ENCODE measurements at regions not wholly inside any gene's neighbourhood (a gene's known extent, or its start where the extent isn't known, plus 50 kb on each side); places are given as distances from the start of the nearest gene placed in this dataset.
"Not testable (repeated sequence)": the region's sequence is repeated elsewhere in the genome, so short reads cannot be mapped to it uniquely, and the experiment has no call there.

- Histone ChIP-seq H3K9me3 (ENCODE audit: insufficient read depth, low read depth, low read length) (no peaks in the 10 kb centered on the region; the same call in 1 of the 2 replicates), H3K27ac (ENCODE audit: low read length) (no peak overlapping the region), H3K36me3 (ENCODE audit: insufficient read depth, low read depth, low read length) (no peaks in the 10 kb centered on the region), H3K4me1 (ENCODE audit: insufficient read depth, low read length) (no peaks in the 10 kb centered on the region), H3K27me3 (ENCODE audit: insufficient read depth, low read length) (no peaks in the 10 kb centered on the region), H3K9ac (ENCODE audit: low read depth, low read length) (no peak overlapping the region), H3K4me3 (ENCODE audit: low read length) (no peak overlapping the region)
Measured at GRCh38 chr5:57632937-57633336, 150.3 kb upstream of the ACTBL2 start.

GRCh38 chr5:57631139-57631538 lies 148.5 kb upstream of the ACTBL2 start:
- H3K36me3 ChIP-seq (ENCODE audit: insufficient read depth, low read depth, low read length); H3K9me3 ChIP-seq (ENCODE audit: insufficient read depth, low read depth, low read length); H3K27ac ChIP-seq (ENCODE audit: low read length); H3K9ac ChIP-seq (ENCODE audit: low read depth, low read length); H3K27me3 ChIP-seq (ENCODE audit: insufficient read depth, low read length); H3K4me1 ChIP-seq (ENCODE audit: insufficient read depth, low read length); H3K4me3 ChIP-seq (ENCODE audit: low read length): not testable (repeated sequence)

DNA sequence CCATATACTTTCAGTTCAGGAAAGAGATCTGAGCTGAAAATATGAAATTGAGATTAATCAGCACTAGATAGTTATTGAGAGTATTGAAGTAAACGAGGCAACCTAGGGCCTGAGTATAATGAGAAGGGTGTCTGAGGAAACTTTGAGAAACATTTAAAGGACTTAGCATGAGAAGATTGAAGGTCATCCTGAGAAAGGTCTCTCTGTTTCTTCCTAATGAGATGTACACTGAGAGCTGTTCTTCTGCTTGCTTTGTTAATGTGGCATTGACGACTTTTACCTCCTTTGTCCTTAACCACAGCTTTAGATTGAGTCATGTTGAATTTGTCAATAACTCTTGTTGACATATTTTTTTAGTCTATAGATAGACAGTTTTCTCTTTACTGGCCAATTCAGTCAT lies 145.1 kb upstream of the ACTBL2 start:
- no peaks in the 10 kb centered on the region; the same call in 1 of the 2 replicates for H3K9me3 ChIP-seq (ENCODE audit: insufficient read depth, low read depth, low read length)
- no peak overlapping the region for H3K4me3 ChIP-seq (ENCODE audit: low read length)
- H3K27me3 ChIP-seq (ENCODE audit: insufficient read depth, low read length): no peaks in the 10 kb centered on the region
- no peaks in the 10 kb centered on the region for H3K36me3 ChIP-seq (ENCODE audit: insufficient read depth, low read depth, low read length)
- no peak overlapping the region for H3K27ac ChIP-seq (ENCODE audit: low read length)
- H3K4me1 ChIP-seq (ENCODE audit: insufficient read depth, low read length): no peaks in the 10 kb centered on the region
- H3K9ac ChIP-seq (ENCODE audit: low read depth, low read length): no peak overlapping the region

GRCh38 chr5:57626703-57627102 lies 144.1 kb upstream of the ACTBL2 start:
- Histone ChIP-seq H3K27me3 (ENCODE audit: insufficient read depth, low read length) (no peaks in the 10 kb centered on the region), H3K4me3 (ENCODE audit: low read length) (no peak overlapping the region), H3K36me3 (ENCODE audit: insufficient read depth, low read depth, low read length) (no peaks in the 10 kb centered on the region), H3K9ac (ENCODE audit: low read depth, low read length) (no peak overlapping the region), H3K27ac (ENCODE audit: low read length) (no peak overlapping the region), H3K9me3 (ENCODE audit: insufficient read depth, low read depth, low read length) (no peaks in the 10 kb centered on the region; the same call in 1 of the 2 replicates), H3K4me1 (ENCODE audit: insufficient read depth, low read length) (no peaks in the 10 kb centered on the region)

DNA sequence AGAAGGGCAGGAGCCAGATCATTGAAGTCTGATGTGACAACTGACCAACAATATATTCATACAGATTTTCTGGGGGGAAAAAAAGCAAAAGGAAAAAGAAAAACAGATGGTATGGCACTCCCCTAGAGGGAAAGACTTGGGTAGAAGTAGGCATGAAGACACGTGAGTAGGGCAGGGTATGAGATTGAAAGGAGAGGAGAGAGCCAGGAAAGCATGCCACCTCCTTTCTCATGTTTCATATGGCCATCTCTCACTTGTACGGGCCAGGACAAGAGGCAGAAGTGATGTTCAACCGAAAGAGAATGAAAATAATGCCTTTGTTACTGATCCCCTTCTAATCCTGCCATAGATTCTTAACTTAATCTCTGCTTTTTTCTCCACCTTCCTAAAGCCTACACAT lies 139.0 kb upstream of the ACTBL2 start:
- H3K4me3 ChIP-seq (ENCODE audit: low read length): no peak overlapping the region
- no peaks in the 10 kb centered on the region for H3K36me3 ChIP-seq (ENCODE audit: insufficient read depth, low read depth, low read length)
- no peak overlapping the region for H3K9ac ChIP-seq (ENCODE audit: low read depth, low read length)
- no peaks in the 10 kb centered on the region for H3K9me3 ChIP-seq (ENCODE audit: insufficient read depth, low read depth, low read length)
- H3K27ac ChIP-seq (ENCODE audit: low read length): no peak overlapping the region
- H3K27me3 ChIP-seq (ENCODE audit: insufficient read depth, low read length): no peaks in the 10 kb centered on the region
- no peaks in the 10 kb centered on the region for H3K4me1 ChIP-seq (ENCODE audit: insufficient read depth, low read length)

DNA sequence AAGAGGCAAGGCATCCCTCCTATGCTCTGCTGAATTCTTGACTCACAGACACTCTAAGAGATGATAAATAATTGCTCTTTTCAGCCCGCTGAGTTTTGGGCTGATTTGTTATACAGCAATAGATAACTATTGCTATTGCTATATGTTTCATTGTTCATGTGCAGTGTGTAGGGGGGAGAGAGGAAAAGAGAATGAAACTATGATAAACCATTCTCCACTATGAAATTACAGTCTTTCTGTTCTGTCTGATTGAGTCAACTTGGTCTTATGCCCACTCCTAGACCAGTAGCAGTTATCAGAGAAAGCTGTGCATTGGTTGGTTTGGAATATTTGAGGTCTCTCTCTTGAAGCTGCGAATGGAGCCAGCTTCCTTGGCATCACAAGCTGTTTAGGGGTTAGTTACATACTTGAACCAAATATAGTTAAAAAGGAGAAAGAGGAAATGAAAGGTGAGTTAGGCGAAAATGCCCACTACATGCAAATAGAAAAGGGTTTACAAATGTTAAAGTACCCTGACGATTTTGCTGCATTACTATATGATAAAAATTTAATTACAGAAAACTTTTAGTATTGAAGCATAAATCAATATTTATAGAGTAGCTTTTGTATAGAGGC lies 136.3 kb upstream of the ACTBL2 start:
- H3K4me1 ChIP-seq (ENCODE audit: insufficient read depth, low read length): no peaks in the 10 kb centered on the region
- no peaks in the 10 kb centered on the region for H3K9me3 ChIP-seq (ENCODE audit: insufficient read depth, low read depth, low read length)
- no peaks in the 10 kb centered on the region for H3K36me3 ChIP-seq (ENCODE audit: insufficient read depth, low read depth, low read length)
- H3K4me3 ChIP-seq (ENCODE audit: low read length): no peak overlapping the region
- H3K27me3 ChIP-seq (ENCODE audit: insufficient read depth, low read length): no peaks in the 10 kb centered on the region
- H3K9ac ChIP-seq (ENCODE audit: low read depth, low read length): no peak overlapping the region
- H3K27ac ChIP-seq (ENCODE audit: low read length): no peak overlapping the region

GRCh38 chr5:57613741-57614140 lies 131.1 kb upstream of the ACTBL2 start:
- Histone ChIP-seq H3K4me1 (ENCODE audit: insufficient read depth, low read length) (0 out of 2 replicates have a peak, but pooled peaks cover 4% of the 10 kb centered on the region), H3K4me3 (ENCODE audit: low read length) (no peak overlapping the region), H3K9me3 (ENCODE audit: insufficient read depth, low read depth, low read length) (no peaks in the 10 kb centered on the region), H3K27ac (ENCODE audit: low read length) (no peak overlapping the region), H3K27me3 (ENCODE audit: insufficient read depth, low read length) (no peaks in the 10 kb centered on the region), H3K36me3 (ENCODE audit: insufficient read depth, low read depth, low read length) (no peaks in the 10 kb centered on the region), H3K9ac (ENCODE audit: low read depth, low read length) (no peak overlapping the region)

DNA sequence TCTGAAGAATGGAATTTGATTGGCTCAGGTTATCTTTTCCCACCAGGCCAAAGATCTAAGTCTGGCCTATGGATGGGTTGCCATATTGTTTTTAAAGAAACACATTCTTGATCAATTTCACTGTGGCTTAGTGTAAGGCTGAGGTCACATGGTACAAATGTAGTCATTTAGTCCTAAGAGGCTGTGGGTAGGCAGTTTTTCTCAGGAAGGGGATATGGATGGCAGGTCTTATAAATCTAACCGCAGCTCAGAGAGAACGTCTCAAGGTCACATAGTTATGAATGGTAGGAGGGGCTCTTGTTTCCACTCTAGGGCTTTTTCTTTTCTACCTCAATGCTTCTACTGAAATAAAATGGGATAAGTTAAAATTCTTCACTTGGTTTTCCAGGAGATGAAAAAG lies 128.6 kb upstream of the ACTBL2 start:
- Histone ChIP-seq H3K27ac (ENCODE audit: low read length) (no peak overlapping the region), H3K36me3 (ENCODE audit: insufficient read depth, low read depth, low read length) (no peaks in the 10 kb centered on the region), H3K9ac (ENCODE audit: low read depth, low read length) (no peak overlapping the region), H3K27me3 (ENCODE audit: insufficient read depth, low read length) (no peaks in the 10 kb centered on the region), H3K4me3 (ENCODE audit: low read length) (no peak overlapping the region), H3K4me1 (ENCODE audit: insufficient read depth, low read length) (0 out of 2 replicates have a peak, but pooled peaks cover 4% of the 10 kb centered on the region), H3K9me3 (ENCODE audit: insufficient read depth, low read depth, low read length) (no peaks in the 10 kb centered on the region)

DNA sequence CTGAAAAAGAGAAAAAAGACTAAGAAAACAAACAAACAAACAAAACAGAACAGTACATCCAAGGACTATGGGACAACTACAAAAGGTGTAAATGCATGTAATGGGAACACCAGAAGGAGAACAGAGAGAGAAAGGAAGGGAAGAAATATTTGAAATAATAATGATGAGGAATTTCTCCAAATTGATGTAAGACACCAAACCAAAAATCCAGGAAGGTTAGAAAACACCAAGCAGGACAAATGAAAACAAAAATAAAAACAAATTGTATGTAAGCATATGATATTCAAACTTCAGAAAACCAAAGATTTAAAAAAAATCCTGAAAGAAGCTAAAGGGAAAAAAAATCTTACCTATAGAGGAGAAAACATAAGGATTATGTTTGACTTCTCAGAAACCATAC lies 125.9 kb upstream of the ACTBL2 start:
- Histone ChIP-seq H3K27ac (ENCODE audit: low read length) (no peak overlapping the region), H3K9ac (ENCODE audit: low read depth, low read length) (no peak overlapping the region), H3K9me3 (ENCODE audit: insufficient read depth, low read depth, low read length) (no peaks in the 10 kb centered on the region), H3K4me1 (ENCODE audit: insufficient read depth, low read length) (0 out of 2 replicates have a peak, but pooled peaks cover 4% of the 10 kb centered on the region), H3K4me3 (ENCODE audit: low read length) (no peak overlapping the region), H3K27me3 (ENCODE audit: insufficient read depth, low read length) (no peaks in the 10 kb centered on the region), H3K36me3 (ENCODE audit: insufficient read depth, low read depth, low read length) (no peaks in the 10 kb centered on the region)

DNA sequence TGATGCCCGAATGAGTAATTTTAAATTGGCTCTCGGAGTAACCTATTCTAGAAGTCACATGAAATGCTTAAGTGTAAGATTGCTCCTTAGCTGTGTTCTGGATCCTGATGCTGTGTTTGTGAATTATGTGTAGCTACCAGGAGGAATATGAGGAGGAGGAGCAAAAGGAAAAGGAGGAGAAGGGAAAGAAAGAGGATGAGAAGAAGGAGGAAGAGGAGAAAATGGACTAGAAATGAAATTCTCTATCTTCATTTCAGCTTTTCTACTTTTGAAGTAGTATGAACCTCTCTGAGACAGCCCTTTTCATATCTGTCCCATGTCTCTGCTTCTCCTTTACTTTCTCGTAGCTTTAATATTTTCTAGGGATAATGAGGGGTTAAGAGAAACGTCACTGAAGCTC lies 119.4 kb upstream of the ACTBL2 start:
- no peak overlapping the region for H3K4me3 ChIP-seq (ENCODE audit: low read length)
- H3K27ac ChIP-seq (ENCODE audit: low read length): no peak overlapping the region
- no peaks in the 10 kb centered on the region for H3K9me3 ChIP-seq (ENCODE audit: insufficient read depth, low read depth, low read length)
- H3K36me3 ChIP-seq (ENCODE audit: insufficient read depth, low read depth, low read length): no peaks in the 10 kb centered on the region
- no peaks in the 10 kb centered on the region for H3K27me3 ChIP-seq (ENCODE audit: insufficient read depth, low read length)
- no peak overlapping the region for H3K9ac ChIP-seq (ENCODE audit: low read depth, low read length)
- no peaks in the 10 kb centered on the region for H3K4me1 ChIP-seq (ENCODE audit: insufficient read depth, low read length)

GRCh38 chr5:57600321-57600720 lies 117.7 kb upstream of the ACTBL2 start:
- no peaks in the 10 kb centered on the region for H3K4me1 ChIP-seq (ENCODE audit: insufficient read depth, low read length)
- H3K9me3 ChIP-seq (ENCODE audit: insufficient read depth, low read depth, low read length): no peaks in the 10 kb centered on the region
- H3K27me3 ChIP-seq (ENCODE audit: insufficient read depth, low read length): no peaks in the 10 kb centered on the region
- H3K9ac ChIP-seq (ENCODE audit: low read depth, low read length): no peak overlapping the region
- H3K27ac ChIP-seq (ENCODE audit: low read length): no peak overlapping the region
- no peaks in the 10 kb centered on the region for H3K36me3 ChIP-seq (ENCODE audit: insufficient read depth, low read depth, low read length)
- H3K4me3 ChIP-seq (ENCODE audit: low read length): no peak overlapping the region

- Histone ChIP-seq H3K36me3 (ENCODE audit: insufficient read depth, low read depth, low read length) (no peaks in the 10 kb centered on the region), H3K4me3 (ENCODE audit: low read length) (no peak overlapping the region), H3K4me1 (ENCODE audit: insufficient read depth, low read length) (no peaks in the 10 kb centered on the region), H3K27ac (ENCODE audit: low read length) (no peak overlapping the region), H3K9me3 (ENCODE audit: insufficient read depth, low read depth, low read length) (no peaks in the 10 kb centered on the region), H3K27me3 (ENCODE audit: insufficient read depth, low read length) (no peaks in the 10 kb centered on the region), H3K9ac (ENCODE audit: low read depth, low read length) (no peak overlapping the region)
Measured at GRCh38 chr5:57598756-57599155, 116.1 kb upstream of the ACTBL2 start.
